ENCODE measurements at regions not wholly inside any gene's neighbourhood (a gene's known extent, or its start where the extent isn't known, plus 50 kb on each side); places are given as distances from the start of the nearest gene placed in this dataset.

- no peak overlapping the region for H2BK20ac ChIP-seq (ENCODE audit: low read length)
- no peak overlapping the region for H3K27ac ChIP-seq (ENCODE audit: low read depth, low read length)
- H2BK5ac ChIP-seq (ENCODE audit: low read depth, low read length): no peak overlapping the region
- no peak for FAIRE-seq
- H4K5ac ChIP-seq (ENCODE audit: insufficient read length, low read depth, low read length): no peak overlapping the region
- peaks cover 3 to 4% of the 10 kb centered on the region in 2 experiments; a peak in 3 of 4 replicates for H3K9me3 ChIP-seq (ENCODE audit: insufficient read depth in 2 of 2, low read depth in 1 of 2, low read length in 1 of 2)
- no peak overlapping the region for H3K4me2 ChIP-seq (ENCODE audit: insufficient read depth in 1 of 2, low read depth in 2 of 2, low read length in 2 of 2)
- H3K27me3 ChIP-seq (replicated peaks in 1 of 4; ENCODE audit: control insufficient read depth in 3 of 4, extremely low read depth in 1 of 4, insufficient read depth in 3 of 4, low read length in 3 of 4): no peaks in the 10 kb centered on the region
- H4K91ac ChIP-seq (replicated peaks; ENCODE audit: insufficient read length, low read length): no peak overlapping the region
- H3K56ac ChIP-seq (replicated peaks; ENCODE audit: insufficient read length, low read depth, low read length): no peak overlapping the region
- no peaks in the 10 kb centered on the region for H3K79me2 ChIP-seq (ENCODE audit: control insufficient read depth in 1 of 2, insufficient read depth in 2 of 2, low read length in 2 of 2)
- no peak overlapping the region for H3K23ac ChIP-seq (ENCODE audit: insufficient read length)
- H4K8ac ChIP-seq (ENCODE audit: extremely low read depth, insufficient read depth, low read length): no peak overlapping the region
- H2AFZ ChIP-seq (ENCODE audit: low read length): no peak overlapping the region
- ChIA-PET CTCF (ENCODE audit: partially characterized antibody) (interaction anchor here (0.8 to 2.1 kb wide), 5 partner anchors 10 to 219 kb away, joined by 3 to 10 read pairs (median 3); no protein-coding TSS in a partner anchor), POLR2A (ENCODE audit: partially characterized antibody) (interaction anchor here (2.2 kb wide), 1 partner anchor 13 kb away, joined by 9 read pairs; no protein-coding TSS in a partner anchor)
- no peaks in the 10 kb centered on the region for H3K36me3 ChIP-seq (ENCODE audit: control insufficient read depth in 2 of 4, insufficient read depth in 4 of 4, low read length in 3 of 4)
- whole genome bisulfite sequencing, 2 experiments (ENCODE audit: extremely low coverage in 1 of 2, insufficient coverage in 1 of 2, insufficient read length in 1 of 2, insufficient replicate concordance in 2 of 2, low coverage in 1 of 2, low lambda C conversion rate in 2 of 2, missing lambda C conversion rate in 1 of 2): 0 to 82% methylated on average over 1 to 14 of the region's 23 CpGs
- no peak for DNase-seq (ENCODE audit: low read depth in 1 of 2, low spot score in 2 of 2)
- peak overlapping the region; percentile 65 for H3K4ac ChIP-seq (replicated peaks; ENCODE audit: insufficient read length, low read depth, low read length)
- no peak overlapping the region for H2BK120ac ChIP-seq (replicated peaks; ENCODE audit: low read depth, low read length)
- peak overlapping the region; percentile 16; the same call in 1 of the 2 replicates for H2AK5ac ChIP-seq (ENCODE audit: low read depth, low read length)
- no peaks in the 10 kb centered on the region for H3K23me2 ChIP-seq (ENCODE audit: low read depth, low read length)
- no peaks in the 10 kb centered on the region for H3K79me1 ChIP-seq (ENCODE audit: low read depth, low read length)
- 0 out of 2 replicates have a peak overlapping the region, but pooled peaks have one; percentile 60 for H2BK12ac ChIP-seq (ENCODE audit: low read depth, low read length)
- no peak overlapping the region for H3K9ac ChIP-seq (replicated peaks in 1 of 4; ENCODE audit: extremely low read depth in 1 of 4, low read depth in 3 of 4, low read length in 3 of 4)
- peak overlapping the region; percentile 72; the same call in 1 of the 2 replicates for H2BK15ac ChIP-seq (ENCODE audit: low read length)
- no peaks in the 10 kb centered on the region for H4K20me1 ChIP-seq (replicated peaks in 1 of 2; ENCODE audit: control insufficient read depth in 1 of 2, insufficient read depth in 2 of 2, low read length in 2 of 2)
- no peak overlapping the region for H3K14ac ChIP-seq (ENCODE audit: insufficient read length)
- H3K4me3 ChIP-seq (ENCODE audit: extremely low read depth in 1 of 4, insufficient read depth in 2 of 4, low read depth in 3 of 4, low read length in 4 of 4): no peak overlapping the region
- peaks cover 0 to 21% (median 11%) of the 10 kb centered on the region in 4 experiments; a peak in 5 of 7 replicates for H3K4me1 ChIP-seq (replicated peaks in 1 of 4; ENCODE audit: control insufficient read depth in 3 of 4, insufficient read depth in 4 of 4, low read length in 3 of 4)
- no peak overlapping the region; the same call in 1 of the 2 replicates for H3K18ac ChIP-seq (ENCODE audit: extremely low read depth, low read length)
- TF ChIP-seq, protein P1, sequence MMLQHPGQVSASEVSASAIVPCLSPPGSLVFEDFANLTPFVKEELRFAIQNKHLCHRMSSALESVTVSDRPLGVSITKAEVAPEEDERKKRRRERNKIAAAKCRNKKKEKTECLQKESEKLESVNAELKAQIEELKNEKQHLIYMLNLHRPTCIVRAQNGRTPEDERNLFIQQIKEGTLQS (IDR thresholded peaks at IDR 0.05; ENCODE audit: insufficient read depth, low read depth, low read length): no peak
- TF ChIP-seq CTCF (IDR thresholded peaks at IDR 0.05; ENCODE audit: control extremely low read depth in 1 of 3, insufficient read depth in 1 of 3, low read depth in 1 of 3, low read length in 3 of 3): no peak
- no peak for TF ChIP-seq CBX8 (IDR thresholded peaks at IDR 0.05; ENCODE audit: borderline replicate concordance, low read depth, low read length)
- TF ChIP-seq SRF (IDR thresholded peaks at IDR 0.05; ENCODE audit: low read depth, low read length): no peak
- no peak for TF ChIP-seq SP2 (IDR thresholded peaks at IDR 0.05; ENCODE audit: low read length)
- no peak for TF ChIP-seq MAFK (IDR thresholded peaks at IDR 0.05; ENCODE audit: low read depth, low read length)
- no peak for TF ChIP-seq POLR2A (IDR thresholded peaks at IDR 0.05; ENCODE audit: control extremely low read depth in 1 of 2, low read depth in 2 of 2, low read length in 2 of 2)
- TF ChIP-seq EZH2 (IDR thresholded peaks at IDR 0.05; ENCODE audit: low read depth, low read length, severe bottlenecking): no peak
Measured at GRCh38 chr12:131231032-131231980, 277.6 kb downstream of the ADGRD1 start.

Data from H1 (cell line).